ENCODE measurements at regions not wholly inside any gene's neighbourhood (a gene's known extent, or its start where the extent isn't known, plus 50 kb on each side); places are given as distances from the start of the nearest gene placed in this dataset.
"Not testable (repeated sequence)": the region's sequence is repeated elsewhere in the genome, so short reads cannot be mapped to it uniquely, and the experiment has no call there.

DNA sequence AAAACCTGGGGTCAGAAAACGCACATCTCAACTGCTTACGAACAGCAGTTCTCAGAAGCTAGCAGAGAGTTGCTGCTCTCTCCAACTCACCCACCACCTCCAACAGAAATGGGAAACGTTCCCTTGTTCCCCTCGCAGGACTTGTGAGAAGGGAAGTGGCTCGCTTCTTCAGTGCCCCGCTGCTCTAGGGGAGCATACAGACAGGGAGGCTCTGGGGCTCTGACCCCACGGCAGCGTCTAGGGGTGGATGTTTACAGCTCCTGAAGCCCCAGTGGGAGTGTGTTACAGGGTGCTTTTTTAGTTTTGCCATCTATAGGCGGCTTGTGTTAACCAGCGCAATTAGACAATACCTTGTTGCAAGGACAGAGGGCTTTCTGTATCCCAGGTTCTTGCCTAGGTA is 267.7 kb upstream of the ACTBL2 start:
- Mint-ChIP-seq H3K9me3 (ENCODE audit: low read depth) (no peaks in the 10 kb centered on the region), H3K27me3 (peaks cover 10% of the 10 kb centered on the region), H3K4me3 (no peak overlapping the region)

DNA sequence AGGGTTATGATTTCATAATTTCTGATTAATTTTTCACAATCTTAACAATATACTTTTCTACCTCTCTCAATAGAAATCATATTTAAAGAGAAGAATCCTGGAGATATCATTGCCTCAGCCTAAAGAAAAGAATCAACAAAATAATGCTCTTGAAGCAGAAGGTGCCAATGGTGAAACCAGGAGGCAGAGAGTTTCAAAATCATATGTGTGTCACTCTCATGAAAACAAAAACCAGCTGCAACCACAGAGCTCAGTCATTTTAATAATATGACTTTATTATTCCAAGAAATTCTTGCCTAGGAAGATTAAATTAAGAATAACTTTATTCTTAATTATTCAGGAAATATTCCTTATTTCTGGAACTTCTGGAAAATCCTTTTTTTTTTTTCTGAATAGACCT is 266.8 kb upstream of the ACTBL2 start:
- no peak overlapping the region for H3K27ac Mint-ChIP-seq
- H3K27me3 Mint-ChIP-seq: peaks cover 10% of the 10 kb centered on the region
- H3K4me3 Mint-ChIP-seq: no peak overlapping the region

More for the DNA sequence above, 267.7 kb upstream of the ACTBL2 start:
- no peaks in the 10 kb centered on the region for H3K36me3 Mint-ChIP-seq
- H3K27ac Mint-ChIP-seq: no peak overlapping the region
- H3K4me1 Mint-ChIP-seq (ENCODE audit: low read depth): no peaks in the 10 kb centered on the region

DNA sequence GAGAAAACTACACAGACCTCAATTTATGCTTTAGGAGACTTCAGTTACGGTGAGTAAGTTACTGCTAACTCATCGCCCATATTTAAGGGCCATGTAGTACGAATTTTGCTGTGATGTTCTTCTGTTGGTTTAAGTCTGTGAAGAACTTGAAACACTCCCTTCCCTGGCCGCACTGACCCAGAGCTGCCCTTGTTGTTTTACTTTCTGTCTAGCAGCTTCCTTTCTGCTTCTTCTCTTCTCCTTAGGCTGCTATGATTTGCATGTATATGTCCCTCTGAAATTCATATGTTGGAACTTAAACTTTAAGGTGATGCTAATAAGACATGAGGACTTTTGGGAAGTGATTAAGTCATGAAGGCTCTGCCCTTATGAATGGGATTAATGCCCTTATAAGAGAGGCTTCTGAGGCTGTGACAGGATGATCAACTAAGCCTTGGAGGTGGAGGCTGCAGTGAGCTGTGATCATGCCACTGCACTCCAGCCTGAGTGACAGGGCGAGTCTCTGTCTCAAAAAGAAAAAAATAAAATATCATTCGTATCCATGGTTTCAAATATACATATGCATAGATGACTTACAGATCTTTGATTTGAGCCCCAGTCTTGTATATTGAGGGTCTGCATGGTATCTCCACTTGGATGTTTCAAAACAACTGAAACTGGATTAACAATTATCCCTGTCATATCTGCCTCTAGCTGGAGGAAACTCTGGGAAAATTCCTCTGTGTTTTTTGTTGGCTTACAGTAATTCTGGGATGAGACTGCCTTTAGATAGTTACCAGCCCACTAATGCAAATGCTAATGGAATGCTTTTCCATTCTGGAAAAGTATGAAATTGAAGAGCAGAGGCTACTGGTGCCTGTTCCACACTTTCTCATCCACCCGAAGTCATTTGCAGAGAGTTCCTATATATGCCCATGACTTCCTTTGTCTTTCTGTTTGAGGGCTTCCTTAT is 263.4 kb upstream of the ACTBL2 start:
- no peaks in the 10 kb centered on the region for H3K9me3 Mint-ChIP-seq (ENCODE audit: low read depth)
- no peaks in the 10 kb centered on the region for H3K4me1 Mint-ChIP-seq (ENCODE audit: low read depth)
- H3K27me3 Mint-ChIP-seq: peaks cover 10% of the 10 kb centered on the region
- H3K4me3 Mint-ChIP-seq: no peak overlapping the region
- H3K36me3 Mint-ChIP-seq: no peaks in the 10 kb centered on the region
- H3K27ac Mint-ChIP-seq: no peak overlapping the region

More for the DNA sequence above, 266.8 kb upstream of the ACTBL2 start:
- H3K4me1 Mint-ChIP-seq (ENCODE audit: low read depth): no peaks in the 10 kb centered on the region
- H3K36me3 Mint-ChIP-seq: no peaks in the 10 kb centered on the region
- H3K9me3 Mint-ChIP-seq (ENCODE audit: low read depth): no peaks in the 10 kb centered on the region

DNA sequence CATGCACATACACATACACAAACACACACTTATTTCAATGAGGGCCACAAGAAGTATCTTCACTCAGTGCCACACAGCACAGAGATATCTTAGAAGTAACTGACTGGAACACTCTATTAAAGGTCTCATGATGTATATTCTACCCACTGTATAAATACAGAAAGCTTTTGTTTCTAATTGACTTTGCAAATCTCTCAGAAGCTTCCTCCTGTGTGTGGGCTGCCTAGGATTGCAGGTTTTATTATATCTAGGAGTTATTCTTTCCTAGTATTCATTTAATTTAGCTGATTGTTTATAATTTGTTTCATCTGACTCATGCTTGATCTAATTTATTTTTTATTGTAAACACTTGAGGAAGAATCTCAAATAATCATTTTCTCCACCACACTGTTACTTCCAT is 262.4 kb upstream of the ACTBL2 start:
- H3K36me3 Mint-ChIP-seq: no peaks in the 10 kb centered on the region
- no peaks in the 10 kb centered on the region for H3K9me3 Mint-ChIP-seq (ENCODE audit: low read depth)
- peaks cover 10% of the 10 kb centered on the region for H3K27me3 Mint-ChIP-seq
- no peaks in the 10 kb centered on the region for H3K4me1 Mint-ChIP-seq (ENCODE audit: low read depth)
- H3K27ac Mint-ChIP-seq: no peak overlapping the region
- no peak overlapping the region for H3K4me3 Mint-ChIP-seq

DNA sequence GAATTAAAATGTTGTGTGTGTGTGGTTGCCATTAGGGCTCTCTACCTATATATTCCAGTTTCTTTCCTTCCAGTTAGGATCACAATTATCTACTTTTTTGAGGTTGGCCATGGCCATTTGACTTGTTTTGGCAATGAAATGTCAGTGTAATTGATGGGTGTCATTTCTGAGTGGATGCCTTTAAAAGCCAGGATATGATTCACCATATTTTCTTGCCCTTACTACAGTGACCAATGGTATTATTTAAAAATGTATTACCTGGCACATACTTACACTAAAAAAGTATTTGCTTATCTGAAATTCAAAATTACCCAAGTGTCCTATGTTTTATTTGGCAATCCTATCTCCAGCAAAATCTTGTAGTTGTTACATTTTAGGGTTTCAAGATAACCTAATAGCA is 258.7 kb upstream of the ACTBL2 start:
- H3K27ac Mint-ChIP-seq: no peak overlapping the region
- H3K9me3 Mint-ChIP-seq (ENCODE audit: low read depth): no peaks in the 10 kb centered on the region
- no peaks in the 10 kb centered on the region for H3K27me3 Mint-ChIP-seq
- H3K4me1 Mint-ChIP-seq (ENCODE audit: low read depth): no peaks in the 10 kb centered on the region
- H3K36me3 Mint-ChIP-seq: no peaks in the 10 kb centered on the region
- H3K4me3 Mint-ChIP-seq: no peak overlapping the region

DNA sequence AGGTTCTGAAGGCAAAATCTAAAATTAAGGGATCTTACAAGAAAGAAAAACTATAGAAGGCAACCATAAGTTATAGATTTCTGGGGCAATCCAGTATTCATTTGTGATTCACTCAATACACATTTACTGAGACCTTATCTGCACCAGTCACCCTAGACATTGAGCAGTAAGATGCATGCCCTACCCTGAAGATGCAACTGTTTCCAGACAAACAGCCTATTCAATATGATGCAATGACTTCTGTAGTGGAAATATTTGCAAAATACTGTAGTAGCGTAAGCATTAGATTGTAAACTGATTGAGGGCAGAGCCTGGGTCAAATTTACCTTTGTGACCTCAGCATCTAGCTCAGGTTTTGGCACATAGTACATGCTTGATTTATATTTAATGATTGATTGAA is 256.2 kb upstream of the ACTBL2 start:
- Mint-ChIP-seq H3K9me3 (ENCODE audit: low read depth) (no peaks in the 10 kb centered on the region), H3K27me3 (peaks cover 3% of the 10 kb centered on the region), H3K4me1 (ENCODE audit: low read depth) (no peaks in the 10 kb centered on the region), H3K4me3 (no peak overlapping the region), H3K36me3 (no peaks in the 10 kb centered on the region), H3K27ac (no peak overlapping the region)

DNA sequence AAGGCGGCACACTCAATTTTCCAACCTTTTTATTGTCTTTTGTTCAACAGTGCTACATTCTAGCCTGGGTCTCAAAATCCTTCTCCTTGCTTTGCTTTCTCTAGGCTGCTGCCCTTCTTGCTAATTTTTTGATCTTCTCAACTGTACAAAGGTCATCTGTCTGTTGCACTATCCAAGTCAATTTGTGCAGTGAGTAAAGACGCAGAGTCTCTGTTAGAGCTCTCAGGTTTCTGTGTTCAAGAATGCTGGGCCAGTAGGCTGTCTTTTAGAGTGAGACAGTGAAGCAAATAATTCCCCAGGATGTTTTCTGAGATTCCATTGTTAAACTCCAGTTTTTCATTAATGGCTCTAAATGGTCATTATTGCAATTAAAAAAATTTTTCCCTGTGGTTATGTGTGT is 255.7 kb upstream of the ACTBL2 start:
- peaks cover 3% of the 10 kb centered on the region for H3K27me3 Mint-ChIP-seq
- H3K36me3 Mint-ChIP-seq: no peaks in the 10 kb centered on the region
- no peaks in the 10 kb centered on the region for H3K4me1 Mint-ChIP-seq (ENCODE audit: low read depth)
- no peak overlapping the region for H3K27ac Mint-ChIP-seq
- no peaks in the 10 kb centered on the region for H3K9me3 Mint-ChIP-seq (ENCODE audit: low read depth)
- H3K4me3 Mint-ChIP-seq: no peak overlapping the region

DNA sequence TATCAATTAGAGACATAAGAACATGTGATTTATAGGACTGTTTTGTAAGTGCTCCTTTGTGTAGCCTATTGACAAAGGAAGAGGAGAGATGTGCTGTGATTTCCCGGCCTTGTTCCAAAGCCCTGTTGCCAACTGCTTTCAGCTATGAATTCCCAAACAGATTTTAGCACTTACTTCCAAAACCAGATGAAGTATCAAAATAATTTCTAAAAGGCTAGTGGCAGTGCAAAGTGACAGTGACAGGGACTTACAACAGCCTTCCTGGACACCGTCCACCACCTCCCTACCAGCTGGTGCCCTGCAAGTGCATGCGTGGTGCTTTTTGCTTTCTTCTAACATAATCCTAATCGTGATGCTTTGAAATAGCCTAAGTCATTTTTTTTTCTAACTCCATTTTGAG is 254.1 kb upstream of the ACTBL2 start:
- H3K27me3 Mint-ChIP-seq: peaks cover 3% of the 10 kb centered on the region
- no peaks in the 10 kb centered on the region for H3K36me3 Mint-ChIP-seq
- no peaks in the 10 kb centered on the region for H3K9me3 Mint-ChIP-seq (ENCODE audit: low read depth)
- H3K4me1 Mint-ChIP-seq (ENCODE audit: low read depth): no peaks in the 10 kb centered on the region
- no peak overlapping the region for H3K27ac Mint-ChIP-seq
- H3K4me3 Mint-ChIP-seq: no peak overlapping the region

DNA sequence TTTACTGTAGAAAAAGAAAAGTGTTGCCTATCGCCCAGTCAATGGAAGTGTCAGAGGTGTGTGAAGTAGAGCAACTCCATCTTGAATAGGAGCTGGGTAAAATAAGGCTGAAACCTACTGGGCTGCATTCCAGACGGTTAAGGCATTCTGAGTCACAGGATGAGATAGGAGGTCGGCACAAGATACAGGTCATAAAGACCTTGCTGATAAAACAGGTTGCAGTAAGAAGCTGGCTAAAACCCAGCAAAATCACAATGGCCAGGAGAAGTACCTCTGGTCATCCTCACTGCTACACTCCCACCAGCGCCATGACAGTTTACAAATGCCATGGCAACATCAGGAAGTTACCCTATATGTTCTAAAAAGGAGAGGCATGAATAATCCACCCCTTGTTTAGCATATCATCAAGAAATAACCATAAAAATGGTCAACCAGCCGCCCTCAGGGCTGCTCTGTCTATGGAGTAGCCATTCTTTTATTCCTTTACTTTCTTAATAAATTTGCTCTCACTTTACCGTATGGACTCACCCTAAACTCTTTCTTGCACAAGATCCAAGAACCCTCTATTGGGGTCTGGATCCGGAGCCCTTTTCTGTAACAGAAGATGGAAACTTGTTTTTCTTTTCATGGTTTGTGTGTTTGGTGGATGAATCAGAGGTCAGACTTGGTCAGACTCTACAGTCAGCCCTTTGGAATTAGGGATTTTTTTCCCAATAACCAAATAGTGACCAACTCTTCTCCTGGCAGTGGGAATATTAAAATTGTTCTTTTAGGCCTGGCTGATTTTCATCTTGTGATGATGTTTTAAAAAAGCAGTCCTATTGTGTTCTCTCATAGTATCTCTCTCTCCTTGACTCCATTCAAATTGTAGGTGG is 252.9 kb upstream of the ACTBL2 start:
- not testable (repeated sequence) for H3K4me3 Mint-ChIP-seq; H3K4me1 Mint-ChIP-seq (ENCODE audit: low read depth); H3K27ac Mint-ChIP-seq

DNA sequence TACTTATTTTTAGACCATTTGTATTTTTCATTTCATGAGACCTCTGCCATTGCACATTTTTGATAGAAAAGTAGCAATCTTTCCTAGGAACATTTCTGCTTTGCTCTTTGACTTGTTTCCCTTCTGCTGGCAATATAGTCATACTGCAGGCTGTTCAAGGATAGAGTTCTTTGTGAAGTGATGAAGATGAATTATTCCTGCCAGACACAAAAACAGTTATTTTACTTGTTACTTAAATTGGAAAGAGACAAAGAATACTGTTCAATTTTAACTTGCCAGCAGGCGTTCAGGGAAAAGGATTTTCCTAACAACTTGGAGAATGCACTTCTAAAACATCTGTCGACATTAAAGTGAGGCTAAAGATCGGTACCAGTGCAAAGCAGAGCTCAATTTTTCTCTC is 251.7 kb upstream of the ACTBL2 start:
- Mint-ChIP-seq H3K27me3 (peaks cover 4% of the 10 kb centered on the region), H3K4me3 (no peak overlapping the region), H3K36me3 (no peaks in the 10 kb centered on the region), H3K9me3 (ENCODE audit: low read depth) (no peaks in the 10 kb centered on the region), H3K4me1 (ENCODE audit: low read depth) (no peaks in the 10 kb centered on the region), H3K27ac (no peak overlapping the region)

More for the DNA sequence above, 252.9 kb upstream of the ACTBL2 start:
- not testable (repeated sequence) for H3K9me3 Mint-ChIP-seq (ENCODE audit: low read depth); H3K36me3 Mint-ChIP-seq; H3K27me3 Mint-ChIP-seq

DNA sequence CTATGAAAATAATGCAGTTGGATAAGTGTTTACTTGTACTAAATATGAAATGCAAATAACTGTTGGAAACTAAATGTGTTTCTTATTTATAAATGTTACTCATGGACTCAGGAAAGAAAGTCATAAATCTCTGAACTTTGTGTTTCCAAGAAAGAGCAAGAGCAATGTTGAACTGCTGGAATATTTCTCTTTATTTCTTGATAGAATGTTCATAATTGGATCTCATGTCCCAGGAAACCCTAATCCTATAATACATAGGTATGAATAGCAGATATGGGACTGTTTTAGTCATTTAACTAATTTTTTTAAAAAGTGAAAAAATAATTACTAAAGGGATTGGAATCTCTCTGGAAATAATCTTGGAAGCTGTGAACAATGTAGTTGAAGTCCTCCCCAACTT is 245.0 kb upstream of the ACTBL2 start:
- Mint-ChIP-seq H3K36me3 (no peaks in the 10 kb centered on the region), H3K4me3 (no peak overlapping the region), H3K4me1 (ENCODE audit: low read depth) (no peaks in the 10 kb centered on the region), H3K9me3 (ENCODE audit: low read depth) (peaks cover 4% of the 10 kb centered on the region), H3K27ac (no peak overlapping the region), H3K27me3 (peaks cover 8% of the 10 kb centered on the region)

DNA sequence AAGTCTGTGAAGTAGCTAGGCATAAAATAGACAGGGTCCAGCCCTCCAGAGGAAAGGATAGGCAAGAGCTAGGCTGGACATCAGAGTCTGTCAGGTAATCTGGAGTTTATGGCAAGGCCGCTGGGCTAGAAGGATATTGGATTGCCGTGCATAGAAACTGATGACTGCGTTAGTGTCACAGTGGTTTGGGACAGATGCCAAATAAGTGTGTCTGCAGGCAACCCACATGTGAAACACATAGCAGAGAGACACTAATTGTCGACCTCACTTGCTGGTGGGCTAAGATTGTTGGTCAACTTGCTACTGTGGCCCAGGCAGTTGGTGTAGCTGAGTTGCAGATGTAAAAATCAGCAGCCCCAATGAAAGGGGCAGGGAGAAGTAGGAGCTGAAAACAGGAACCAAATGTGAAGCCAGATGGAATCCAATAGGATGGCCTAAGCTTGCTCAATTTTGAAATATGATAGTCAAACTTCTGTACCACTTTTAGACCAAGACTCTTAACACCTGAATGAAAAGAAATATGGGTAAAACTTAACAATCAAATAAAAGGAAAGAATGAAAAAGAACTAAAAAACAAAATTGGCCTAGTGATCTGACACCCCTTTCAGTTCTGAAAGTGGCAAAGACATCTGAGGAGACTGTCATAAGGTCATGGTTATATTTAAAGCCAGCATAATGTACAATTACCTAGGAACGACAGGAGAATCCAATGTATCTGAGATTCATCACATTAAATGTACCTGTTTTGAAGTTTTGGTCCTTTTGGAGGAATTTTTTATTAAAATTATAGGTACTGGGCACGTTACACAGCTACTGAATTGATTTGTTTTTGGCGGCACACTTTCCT is 243.3 kb upstream of the ACTBL2 start:
- Mint-ChIP-seq H3K27me3 (peaks cover 10% of the 10 kb centered on the region), H3K4me1 (ENCODE audit: low read depth) (no peaks in the 10 kb centered on the region), H3K4me3 (no peak overlapping the region), H3K36me3 (no peaks in the 10 kb centered on the region), H3K27ac (no peak overlapping the region), H3K9me3 (ENCODE audit: low read depth) (peaks cover 4% of the 10 kb centered on the region)

DNA sequence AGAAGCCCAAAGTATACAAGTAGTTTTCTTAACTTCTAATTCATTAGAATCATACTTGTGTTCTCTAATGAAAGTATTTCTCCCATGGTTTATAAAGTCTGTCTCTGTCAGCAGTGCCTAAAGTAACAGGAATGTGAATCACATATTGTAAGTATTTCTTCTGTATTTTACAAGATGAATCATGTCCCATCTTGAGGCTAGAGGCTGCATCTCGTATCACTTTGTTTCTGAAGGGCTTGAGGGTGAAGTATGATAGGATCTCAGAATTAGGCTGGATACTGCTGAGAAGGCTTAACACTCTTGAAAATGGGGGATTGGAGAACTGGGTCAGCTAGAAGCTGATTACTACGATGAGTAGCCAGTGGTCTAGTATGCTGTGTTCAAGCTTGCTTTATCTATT is 242.2 kb upstream of the ACTBL2 start:
- Mint-ChIP-seq H3K4me1 (ENCODE audit: low read depth) (no peaks in the 10 kb centered on the region), H3K4me3 (no peak overlapping the region), H3K36me3 (no peaks in the 10 kb centered on the region), H3K27me3 (peaks cover 14% of the 10 kb centered on the region), H3K9me3 (ENCODE audit: low read depth) (peaks cover 4% of the 10 kb centered on the region), H3K27ac (no peak overlapping the region)

DNA sequence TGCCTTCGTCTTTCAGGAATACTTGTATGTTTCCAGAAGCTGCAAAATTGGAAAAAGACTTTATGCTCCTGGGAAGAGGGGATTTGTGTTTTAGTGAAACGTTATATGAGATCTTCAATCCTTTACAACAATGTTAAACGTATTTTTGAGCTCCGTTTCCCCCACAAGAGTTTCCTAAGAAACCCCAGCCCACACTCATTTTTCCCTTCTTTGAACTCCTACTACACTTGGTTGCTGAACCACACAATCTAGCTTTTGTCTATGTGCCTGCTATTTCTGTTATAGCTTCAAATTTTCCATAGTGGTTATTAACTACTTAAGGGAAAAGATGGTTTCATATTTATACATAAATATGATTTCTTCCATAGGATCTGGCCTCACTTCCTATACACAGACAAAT is 238.6 kb upstream of the ACTBL2 start:
- Mint-ChIP-seq H3K4me1 (ENCODE audit: low read depth) (no peaks in the 10 kb centered on the region), H3K36me3 (no peaks in the 10 kb centered on the region), H3K27ac (no peak overlapping the region), H3K9me3 (ENCODE audit: low read depth) (no peaks in the 10 kb centered on the region), H3K4me3 (no peak overlapping the region), H3K27me3 (peaks cover 13% of the 10 kb centered on the region)
